ENCODE measurements at regions not wholly inside any gene's neighbourhood (a gene's known extent, or its start where the extent isn't known, plus 50 kb on each side); places are given as distances from the start of the nearest gene placed in this dataset.
"Not testable (repeated sequence)": the region's sequence is repeated elsewhere in the genome, so short reads cannot be mapped to it uniquely, and the experiment has no call there.

GRCh38 chr2:129035992-129036391 lies 717.3 kb upstream of the HS6ST1 start:
- no peaks in the 10 kb centered on the region for H3K9me3 ChIP-seq (ENCODE audit: control insufficient read depth in 2 of 2, low read length in 2 of 2)
- no peaks in the 10 kb centered on the region for H3K4me1 ChIP-seq (ENCODE audit: control insufficient read depth, insufficient read depth, low read length, poor library complexity, severe bottlenecking)
- Mint-ChIP-seq H3K27ac (no peak overlapping the region), H3K4me1 (no peaks in the 10 kb centered on the region), H3K27me3 (no peaks in the 10 kb centered on the region), H3K4me3 (no peak overlapping the region), H3K9me3 (peaks cover 0 to 9% (median 4%) of the 10 kb centered on the region in 7 donors), H3K36me3 (no peaks in the 10 kb centered on the region)
- no peak overlapping the region for H3K4me3 ChIP-seq (ENCODE audit: low read depth, low read length)
- DNase-seq (no peak), ATAC-seq (ENCODE audit: low read depth in 2 of 2) (no peak)
- H3K36me3 ChIP-seq (ENCODE audit: control insufficient read depth, insufficient read depth, low read length), result no peaks in the 10 kb centered on the region
- H3K27me3 ChIP-seq (ENCODE audit: control insufficient read depth, insufficient read depth, low read length), result no peaks in the 10 kb centered on the region
- H3K27ac ChIP-seq (ENCODE audit: insufficient read depth, low read length, poor library complexity, severe bottlenecking), result no peak overlapping the region

GRCh38 chr2:129043677-129044076 lies 725.0 kb upstream of the HS6ST1 start:
- H3K36me3 Mint-ChIP-seq; H3K27me3 ChIP-seq (ENCODE audit: control insufficient read depth, insufficient read depth, low read length); H3K4me1 ChIP-seq (ENCODE audit: control insufficient read depth, insufficient read depth, low read length, poor library complexity, severe bottlenecking); DNase-seq; H3K4me3 ChIP-seq (ENCODE audit: low read depth, low read length); ATAC-seq (ENCODE audit: low read depth in 2 of 2); H3K4me3 Mint-ChIP-seq; H3K9me3 ChIP-seq (ENCODE audit: control insufficient read depth in 2 of 2, low read length in 2 of 2); H3K27me3 Mint-ChIP-seq; H3K27ac Mint-ChIP-seq; H3K4me1 Mint-ChIP-seq; H3K36me3 ChIP-seq (ENCODE audit: control insufficient read depth, insufficient read depth, low read length); H3K27ac ChIP-seq (ENCODE audit: insufficient read depth, low read length, poor library complexity, severe bottlenecking): not testable (repeated sequence)
- H3K9me3 Mint-ChIP-seq, result peaks cover 0 to 21% (median 9%) of the 10 kb centered on the region in 7 donors

- not testable (repeated sequence) for H3K36me3 ChIP-seq (ENCODE audit: control insufficient read depth, insufficient read depth, low read length); H3K4me3 ChIP-seq (ENCODE audit: low read depth, low read length); H3K4me1 Mint-ChIP-seq; H3K4me1 ChIP-seq (ENCODE audit: control insufficient read depth, insufficient read depth, low read length, poor library complexity, severe bottlenecking); DNase-seq; H3K36me3 Mint-ChIP-seq; H3K27me3 ChIP-seq (ENCODE audit: control insufficient read depth, insufficient read depth, low read length); ATAC-seq (ENCODE audit: low read depth in 2 of 2); H3K27ac ChIP-seq (ENCODE audit: insufficient read depth, low read length, poor library complexity, severe bottlenecking); H3K9me3 ChIP-seq (ENCODE audit: control insufficient read depth in 2 of 2, low read length in 2 of 2); H3K27me3 Mint-ChIP-seq; H3K4me3 Mint-ChIP-seq; H3K27ac Mint-ChIP-seq
- peaks cover 0 to 17% (median 3%) of the 10 kb centered on the region in 7 donors for H3K9me3 Mint-ChIP-seq
Measured at GRCh38 chr2:129046475-129046874, 727.8 kb upstream of the HS6ST1 start.

- Histone ChIP-seq H3K4me3 (ENCODE audit: low read depth, low read length) (no peak overlapping the region), H3K27me3 (ENCODE audit: control insufficient read depth, insufficient read depth, low read length) (no peaks in the 10 kb centered on the region), H3K27ac (ENCODE audit: insufficient read depth, low read length, poor library complexity, severe bottlenecking) (no peak overlapping the region), H3K36me3 (ENCODE audit: control insufficient read depth, insufficient read depth, low read length) (no peaks in the 10 kb centered on the region), H3K9me3 (ENCODE audit: control insufficient read depth in 2 of 2, low read length in 2 of 2) (no peaks in the 10 kb centered on the region), H3K4me1 (ENCODE audit: control insufficient read depth, insufficient read depth, low read length, poor library complexity, severe bottlenecking) (no peaks in the 10 kb centered on the region)
- H3K27me3 Mint-ChIP-seq, result no peaks in the 10 kb centered on the region
- H3K4me3 Mint-ChIP-seq, result no peak overlapping the region
- no peak overlapping the region for H3K27ac Mint-ChIP-seq
- peaks cover 0 to 12% (median 4%) of the 10 kb centered on the region in 7 donors for H3K9me3 Mint-ChIP-seq
- ATAC-seq (ENCODE audit: low read depth in 2 of 2) (no peak), DNase-seq (no peak)
- H3K4me1 Mint-ChIP-seq, result no peaks in the 10 kb centered on the region
- no peaks in the 10 kb centered on the region for H3K36me3 Mint-ChIP-seq
Measured at GRCh38 chr2:129050101-129050500, 731.4 kb upstream of the HS6ST1 start.

GRCh38 chr2:129055242-129055641 lies 736.6 kb upstream of the HS6ST1 start:
- no peak overlapping the region for H3K27ac Mint-ChIP-seq
- no peaks in the 10 kb centered on the region for H3K4me1 Mint-ChIP-seq
- ATAC-seq (ENCODE audit: low read depth in 2 of 2), result no peak
- Histone ChIP-seq H3K36me3 (ENCODE audit: control insufficient read depth, insufficient read depth, low read length) (no peaks in the 10 kb centered on the region), H3K4me1 (ENCODE audit: control insufficient read depth, insufficient read depth, low read length, poor library complexity, severe bottlenecking) (no peaks in the 10 kb centered on the region), H3K9me3 (ENCODE audit: control insufficient read depth in 2 of 2, low read length in 2 of 2) (no peaks in the 10 kb centered on the region), H3K27me3 (ENCODE audit: control insufficient read depth, insufficient read depth, low read length) (no peaks in the 10 kb centered on the region), H3K4me3 (ENCODE audit: low read depth, low read length) (no peak overlapping the region), H3K27ac (ENCODE audit: insufficient read depth, low read length, poor library complexity, severe bottlenecking) (no peak overlapping the region)
- no peak for DNase-seq
- peaks cover 0 to 4% (median 0%) of the 10 kb centered on the region in 7 donors for H3K9me3 Mint-ChIP-seq
- H3K4me3 Mint-ChIP-seq, result no peak overlapping the region
- H3K27me3 Mint-ChIP-seq, result peaks cover 5% of the 10 kb centered on the region
- no peaks in the 10 kb centered on the region for H3K36me3 Mint-ChIP-seq

GRCh38 chr2:129055824-129056223 lies 737.2 kb upstream of the HS6ST1 start:
- ATAC-seq (ENCODE audit: low read depth in 2 of 2) (no peak), DNase-seq (no peak)
- Histone ChIP-seq H3K4me1 (ENCODE audit: control insufficient read depth, insufficient read depth, low read length, poor library complexity, severe bottlenecking) (no peaks in the 10 kb centered on the region), H3K36me3 (ENCODE audit: control insufficient read depth, insufficient read depth, low read length) (no peaks in the 10 kb centered on the region), H3K4me3 (ENCODE audit: low read depth, low read length) (no peak overlapping the region), H3K27me3 (ENCODE audit: control insufficient read depth, insufficient read depth, low read length) (no peaks in the 10 kb centered on the region), H3K9me3 (ENCODE audit: control insufficient read depth in 2 of 2, low read length in 2 of 2) (no peaks in the 10 kb centered on the region), H3K27ac (ENCODE audit: insufficient read depth, low read length, poor library complexity, severe bottlenecking) (no peak overlapping the region)
- no peaks in the 10 kb centered on the region for H3K4me1 Mint-ChIP-seq
- no peak overlapping the region for H3K4me3 Mint-ChIP-seq
- no peaks in the 10 kb centered on the region for H3K36me3 Mint-ChIP-seq
- no peak overlapping the region for H3K27ac Mint-ChIP-seq
- H3K9me3 Mint-ChIP-seq, result peaks cover 0 to 4% (median 0%) of the 10 kb centered on the region in 7 donors
- H3K27me3 Mint-ChIP-seq, result peaks cover 5% of the 10 kb centered on the region

GRCh38 chr2:129056309-129056958 lies 737.8 kb upstream of the HS6ST1 start:
- no peak overlapping the region for H3K27ac ChIP-seq (ENCODE audit: insufficient read depth, low read length, poor library complexity, severe bottlenecking)
- DNase-seq (no peak), ATAC-seq (ENCODE audit: low read depth in 2 of 2) (no peak)
- Mint-ChIP-seq H3K9me3 (peaks cover 0 to 4% (median 0%) of the 10 kb centered on the region in 7 donors), H3K4me3 (no peak overlapping the region), H3K36me3 (no peaks in the 10 kb centered on the region), H3K4me1 (no peaks in the 10 kb centered on the region), H3K27ac (no peak overlapping the region), H3K27me3 (peaks cover 5% of the 10 kb centered on the region)
- H3K36me3 ChIP-seq (ENCODE audit: control insufficient read depth, insufficient read depth, low read length), result no peaks in the 10 kb centered on the region
- H3K9me3 ChIP-seq (ENCODE audit: control insufficient read depth in 2 of 2, low read length in 2 of 2), result no peaks in the 10 kb centered on the region
- no peak overlapping the region for H3K4me3 ChIP-seq (ENCODE audit: low read depth, low read length)
- no peaks in the 10 kb centered on the region for H3K27me3 ChIP-seq (ENCODE audit: control insufficient read depth, insufficient read depth, low read length)
- H3K4me1 ChIP-seq (ENCODE audit: control insufficient read depth, insufficient read depth, low read length, poor library complexity, severe bottlenecking), result no peaks in the 10 kb centered on the region

- Mint-ChIP-seq H3K9me3 (peaks cover 0 to 2% (median 0%) of the 10 kb centered on the region in 7 donors), H3K4me3 (no peak overlapping the region), H3K4me1 (no peaks in the 10 kb centered on the region), H3K27ac (no peak overlapping the region), H3K36me3 (no peaks in the 10 kb centered on the region), H3K27me3 (peaks cover 5% of the 10 kb centered on the region)
- Histone ChIP-seq H3K27me3 (ENCODE audit: control insufficient read depth, insufficient read depth, low read length) (no peaks in the 10 kb centered on the region), H3K4me1 (ENCODE audit: control insufficient read depth, insufficient read depth, low read length, poor library complexity, severe bottlenecking) (no peaks in the 10 kb centered on the region), H3K36me3 (ENCODE audit: control insufficient read depth, insufficient read depth, low read length) (no peaks in the 10 kb centered on the region), H3K27ac (ENCODE audit: insufficient read depth, low read length, poor library complexity, severe bottlenecking) (no peak overlapping the region), H3K4me3 (ENCODE audit: low read depth, low read length) (no peak overlapping the region), H3K9me3 (ENCODE audit: control insufficient read depth in 2 of 2, low read length in 2 of 2) (no peaks in the 10 kb centered on the region)
- ATAC-seq (ENCODE audit: low read depth in 2 of 2), result no peak
- no peak for DNase-seq
Measured at GRCh38 chr2:129056959-129057317, 738.3 kb upstream of the HS6ST1 start.

All from CD4-positive, CD25-positive, alpha-beta regulatory T cell (primary cell).